GM19099 (cell line): ENCODE measurements at regions not wholly inside any gene's neighbourhood (a gene's known extent, or its start where the extent isn't known, plus 50 kb on each side); places are given as distances from the start of the nearest gene placed in this dataset.

ENCODE experiments used
- POLR2A ChIP-seq: IDR thresholded peaks from 3 replicates; pipeline ENCODE4 v1.6.1; 2011; ENCODE audit warnings: low read depth; ENCODE audit not compliant: insufficient read length; ENCODE audit errors: extremely low read depth

GRCh38 chr10:38209332-38209731, 115.2 kb downstream of the ZNF37A start:
- no peak for TF ChIP-seq POLR2A

- no peak for TF ChIP-seq POLR2A
These were observed 118.3 kb downstream of the ZNF37A start for GRCh38 chr10:38212460-38212859.

GRCh38 chr10:38226385-38226784, 132.2 kb downstream of the ZNF37A start:
- TF ChIP-seq POLR2A, result no peak

GRCh38 chr10:38228394-38228793, 134.3 kb downstream of the ZNF37A start:
- TF ChIP-seq POLR2A, result no peak

GRCh38 chr10:38355911-38356526, 261.9 kb downstream of the ZNF37A start:
- TF ChIP-seq POLR2A, result peak; percentile 25

- TF ChIP-seq POLR2A, result peak; percentile 78
These were observed 308.6 kb downstream of the ZNF37A start for GRCh38 chr10:38402442-38403346.
